Calu3 (cell line): ENCODE measurements at regions not wholly inside any gene's neighbourhood (a gene's known extent, or its start where the extent isn't known, plus 50 kb on each side); places are given as distances from the start of the nearest gene placed in this dataset.

Source experiments
- BruUV-seq: library from RNA; stranded (reverse); fragments of 400-500 nt; replicated peaks from 2 replicates; lab custom pipeline; 2021; lab: Mats Ljungman, UMichigan
- CTCF ChIA-PET: fragments of 300-600 bp; sonication (Branson Sonifier 250); formaldehyde crosslinking; loops from one replicate; lab custom pipeline; 2022; ENCODE audit warnings: antibody characterized with exemption; lab: Charles Lee
- DNase-seq: peaks from one replicate; pipeline ENCODE4 v3.0.0; 2022
- H3K27ac Mint-ChIP-seq: one replicate; pipeline ENCODE4 v1.8.0; 2022; ENCODE audit warnings: mixed read lengths; ENCODE audit not compliant: unreplicated experiment
- H3K27me3 Mint-ChIP-seq: one replicate; pipeline ENCODE4 v1.8.0; 2022; ENCODE audit warnings: mixed read lengths; ENCODE audit not compliant: unreplicated experiment
- H3K36me3 Mint-ChIP-seq: one replicate; pipeline ENCODE4 v1.8.0; 2022; ENCODE audit warnings: mild to moderate bottlenecking, moderate library complexity, mixed read lengths; ENCODE audit not compliant: insufficient read depth, unreplicated experiment
- H3K4me1 Mint-ChIP-seq: one replicate; pipeline ENCODE4 v1.8.0; 2022; ENCODE audit warnings: mild to moderate bottlenecking, low read depth, mixed read lengths; ENCODE audit not compliant: unreplicated experiment
- H3K4me3 Mint-ChIP-seq: one replicate; pipeline ENCODE4 v1.8.0; 2022; ENCODE audit warnings: mild to moderate bottlenecking, low read depth, moderate library complexity, mixed read lengths; ENCODE audit not compliant: unreplicated experiment
- H3K9me3 Mint-ChIP-seq: one replicate; pipeline ENCODE4 v1.8.0; 2022; ENCODE audit warnings: low read depth, mixed read lengths; ENCODE audit not compliant: unreplicated experiment
- intact Hi-C: fragments of 100-400 bp; cut with micrococcal nuclease; formaldehyde crosslinking; loops from one replicate; pipeline ENCODE4 v1.10.0; 2022; ENCODE audit not compliant: unreplicated experiment
- TF ChIP-seq, protein P1 (sequence below): fragments of 200-600 bp; IDR thresholded peaks from one replicate; pipeline ENCODE4 v1.8.0; 2022; ENCODE audit warnings: antibody characterized with exemption; ENCODE audit not compliant: unreplicated experiment

DNA sequence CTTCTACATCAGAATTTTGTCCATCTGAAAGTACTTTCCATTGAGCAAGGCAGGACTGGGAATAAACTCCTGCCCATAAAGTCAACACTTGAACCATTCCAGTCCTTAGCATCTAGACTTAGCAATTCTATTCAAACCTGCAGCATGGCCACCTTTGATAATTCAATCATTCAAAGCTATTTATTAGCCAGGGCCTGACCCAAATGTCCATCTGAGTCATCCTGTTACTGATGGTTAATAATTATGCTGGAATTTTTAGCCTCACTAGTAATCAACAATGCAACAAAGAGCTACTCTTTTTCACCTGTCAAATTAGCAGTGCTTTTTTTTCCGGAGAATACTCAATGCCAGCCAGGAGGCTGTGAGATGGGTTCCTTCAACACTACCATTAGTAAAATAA, 72.7 kb upstream of the SNRK start:
- BruUV-seq = no TSS peak
- intact Hi-C loops = loop anchor here (1.0 to 5.0 kb wide), 4 partner anchors 34 to 165 kb away; no protein-coding TSS in a partner anchor
- peak overlapping the region; percentile 92 for H3K27ac Mint-ChIP-seq
- no peaks in the 10 kb centered on the region for H3K9me3 Mint-ChIP-seq
- CTCF ChIA-PET = interaction anchor here (0.7 to 2.1 kb wide), 7 partner anchors 10 to 72 kb away, joined by 3 to 9 read pairs (median 4); partner anchors contain the start of gene SNRK
- H3K36me3 Mint-ChIP-seq = peaks cover 10% of the 10 kb centered on the region
- peak; percentile 38 for DNase-seq
- H3K4me1 Mint-ChIP-seq = peaks cover 64% of the 10 kb centered on the region
- H3K4me3 Mint-ChIP-seq = peak overlapping the region; percentile 58
- no peaks in the 10 kb centered on the region for H3K27me3 Mint-ChIP-seq
- TF ChIP-seq, protein P1, sequence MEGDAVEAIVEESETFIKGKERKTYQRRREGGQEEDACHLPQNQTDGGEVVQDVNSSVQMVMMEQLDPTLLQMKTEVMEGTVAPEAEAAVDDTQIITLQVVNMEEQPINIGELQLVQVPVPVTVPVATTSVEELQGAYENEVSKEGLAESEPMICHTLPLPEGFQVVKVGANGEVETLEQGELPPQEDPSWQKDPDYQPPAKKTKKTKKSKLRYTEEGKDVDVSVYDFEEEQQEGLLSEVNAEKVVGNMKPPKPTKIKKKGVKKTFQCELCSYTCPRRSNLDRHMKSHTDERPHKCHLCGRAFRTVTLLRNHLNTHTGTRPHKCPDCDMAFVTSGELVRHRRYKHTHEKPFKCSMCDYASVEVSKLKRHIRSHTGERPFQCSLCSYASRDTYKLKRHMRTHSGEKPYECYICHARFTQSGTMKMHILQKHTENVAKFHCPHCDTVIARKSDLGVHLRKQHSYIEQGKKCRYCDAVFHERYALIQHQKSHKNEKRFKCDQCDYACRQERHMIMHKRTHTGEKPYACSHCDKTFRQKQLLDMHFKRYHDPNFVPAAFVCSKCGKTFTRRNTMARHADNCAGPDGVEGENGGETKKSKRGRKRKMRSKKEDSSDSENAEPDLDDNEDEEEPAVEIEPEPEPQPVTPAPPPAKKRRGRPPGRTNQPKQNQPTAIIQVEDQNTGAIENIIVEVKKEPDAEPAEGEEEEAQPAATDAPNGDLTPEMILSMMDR = no peak

DNA sequence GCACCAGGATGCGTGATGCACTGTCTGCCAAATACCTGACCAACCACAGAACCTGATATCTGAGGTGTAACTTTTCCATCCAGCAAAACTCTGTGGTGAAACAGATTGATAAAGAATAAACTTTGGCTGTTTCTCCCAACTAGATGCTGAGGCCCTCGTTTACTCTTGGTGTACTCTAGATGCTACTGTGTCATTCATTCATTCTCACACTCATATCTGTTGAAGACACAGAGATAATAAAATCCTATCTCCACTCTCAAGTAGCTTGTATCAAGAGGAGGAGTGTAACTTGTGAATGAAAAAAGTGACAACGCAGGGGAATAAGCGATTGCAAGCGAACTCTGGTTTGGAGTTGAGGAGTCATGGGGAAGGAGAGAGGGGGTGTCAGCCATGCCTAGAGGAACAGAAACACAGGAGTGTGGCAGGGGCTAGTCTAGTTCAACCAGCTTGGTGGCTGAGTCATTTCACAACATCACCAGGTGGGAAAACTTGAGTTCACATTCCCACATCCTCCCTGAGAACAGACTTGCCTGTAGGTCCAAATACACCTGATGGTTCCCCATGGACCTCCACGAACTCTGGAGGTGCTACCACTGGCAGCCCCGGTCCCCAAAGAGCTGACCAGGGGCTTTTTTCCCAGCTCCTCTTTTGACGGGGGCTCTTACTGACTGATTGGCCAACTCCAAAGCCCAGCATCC, 73.3 kb upstream of the SNRK start:
- CTCF ChIA-PET = interaction anchor here (0.7 to 2.1 kb wide), 6 partner anchors 11 to 73 kb away, joined by 3 to 9 read pairs (median 4); partner anchors contain the start of gene SNRK
- H3K36me3 Mint-ChIP-seq = peaks cover 10% of the 10 kb centered on the region

DNA sequence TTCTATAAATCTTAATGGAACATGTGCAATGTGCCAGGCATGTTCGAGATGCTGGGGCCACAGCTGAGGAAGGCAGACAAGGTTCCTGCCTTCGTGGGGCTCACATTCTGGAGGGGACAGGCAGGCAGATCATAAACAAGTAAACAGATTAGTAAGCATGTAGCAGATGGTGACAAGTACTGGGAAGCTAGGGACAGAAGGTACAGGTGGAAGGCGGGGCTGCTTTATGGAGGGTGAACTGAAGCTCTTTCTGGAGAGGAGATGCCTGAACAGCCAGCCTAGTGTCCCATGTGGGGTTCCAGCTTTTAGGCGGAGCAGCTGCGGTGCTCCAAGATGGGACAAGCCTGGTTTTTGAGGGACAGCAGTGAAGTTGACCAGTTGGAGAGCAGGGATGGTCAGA, 74.7 kb upstream of the SNRK start:
- TF ChIP-seq, protein P1 = no peak
- H3K27ac Mint-ChIP-seq = peak overlapping the region; percentile 5
- DNase-seq = no peak
- no TSS peak for BruUV-seq
- intact Hi-C loops = loop anchor here (2.0 to 5.0 kb wide), 2 partner anchors 49 to 77 kb away; no protein-coding TSS in a partner anchor
- CTCF ChIA-PET = no interaction called here
- H3K36me3 Mint-ChIP-seq = peaks cover 10% of the 10 kb centered on the region
- H3K9me3 Mint-ChIP-seq = no peaks in the 10 kb centered on the region
- H3K4me3 Mint-ChIP-seq = no peak overlapping the region
- H3K4me1 Mint-ChIP-seq = peaks cover 66% of the 10 kb centered on the region
- H3K27me3 Mint-ChIP-seq = no peaks in the 10 kb centered on the region

More for the DNA sequence above, 73.3 kb upstream of the SNRK start:
- peak; percentile 61 for DNase-seq
- Mint-ChIP-seq H3K4me1 (peaks cover 66% of the 10 kb centered on the region), H3K27me3 (no peaks in the 10 kb centered on the region), H3K9me3 (no peaks in the 10 kb centered on the region), H3K4me3 (peak overlapping the region; percentile 58), H3K27ac (peak overlapping the region; percentile 92)
- no TSS peak for BruUV-seq
- TF ChIP-seq, protein P1 = no peak
- intact Hi-C loops = loop anchor here (1.0 to 5.0 kb wide), 3 partner anchors 34 to 76 kb away; no protein-coding TSS in a partner anchor

DNA sequence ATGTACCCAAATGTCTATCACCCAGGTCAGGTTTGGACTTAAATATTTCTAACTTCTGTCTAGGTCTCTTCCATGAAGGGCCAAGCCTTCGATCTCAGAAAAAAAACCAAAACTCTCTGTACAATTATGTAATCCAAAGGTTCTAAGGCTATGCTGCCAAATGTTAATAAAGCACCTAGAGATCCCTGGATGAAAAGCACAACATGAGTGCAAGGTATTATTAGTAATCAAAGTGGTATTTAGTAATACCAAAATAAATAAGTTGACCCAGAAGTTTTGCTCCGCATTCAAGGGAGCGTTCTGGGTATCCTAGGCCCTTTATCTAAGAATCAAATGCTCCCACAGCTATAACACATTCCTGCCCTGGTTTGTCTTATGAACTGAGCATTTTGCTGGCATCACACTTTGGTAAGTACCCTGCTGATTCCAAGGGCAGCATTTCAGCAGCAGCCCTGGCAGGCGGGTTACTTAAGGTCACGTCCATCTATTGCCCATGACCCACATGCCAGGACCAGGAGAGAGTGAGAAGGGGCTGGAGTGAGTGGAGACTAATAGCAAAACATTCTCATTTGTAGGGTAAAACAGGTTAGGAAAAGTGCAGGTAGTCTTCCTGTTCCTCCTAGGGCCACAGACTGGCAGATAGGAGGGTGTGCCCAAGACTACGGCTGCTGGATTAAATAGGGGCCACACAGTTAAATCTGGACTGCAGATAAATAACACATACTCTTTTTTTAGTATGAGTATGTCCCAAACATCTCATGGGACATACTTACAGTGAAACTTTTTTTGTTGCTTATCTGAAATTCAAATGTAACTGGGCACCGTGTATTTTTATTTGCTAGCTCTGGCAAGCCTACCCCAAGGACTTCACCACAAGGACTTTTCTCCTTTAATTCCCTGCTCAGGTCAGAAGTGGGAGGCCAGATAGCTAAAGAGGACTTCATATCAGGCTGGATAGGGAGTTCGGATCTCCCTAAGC, 76.0 kb upstream of the SNRK start:
- no peak overlapping the region for H3K4me3 Mint-ChIP-seq

More for the DNA sequence above, 76.0 kb upstream of the SNRK start:
- H3K36me3 Mint-ChIP-seq = peaks cover 10% of the 10 kb centered on the region
- H3K4me1 Mint-ChIP-seq = peaks cover 55% of the 10 kb centered on the region
- CTCF ChIA-PET = no interaction called here
- DNase-seq = no peak
- no peaks in the 10 kb centered on the region for H3K9me3 Mint-ChIP-seq
- H3K27me3 Mint-ChIP-seq = no peaks in the 10 kb centered on the region
- no TSS peak for BruUV-seq
- intact Hi-C loops = loop anchor here (5.0 kb wide), 1 partner anchor 48 kb away; no protein-coding TSS in a partner anchor
- no peak overlapping the region for H3K27ac Mint-ChIP-seq
- TF ChIP-seq, protein P1 = no peak
